GM18508 (cell line): ENCODE measurements at regions not wholly inside any gene's neighbourhood (a gene's known extent, or its start where the extent isn't known, plus 50 kb on each side); places are given as distances from the start of the nearest gene placed in this dataset.
"Not testable (repeated sequence)": the region's sequence is repeated elsewhere in the genome, so short reads cannot be mapped to it uniquely, and the experiment has no call there.

Source experiments
- ATAC-seq: cut with Tn5 transposase; IDR thresholded peaks from one replicate; pipeline ENCODE4 v1.9.1; 2021; ENCODE audit warnings: moderate number of reproducible peaks; ENCODE audit not compliant: insufficient read depth, unreplicated experiment

DNA sequence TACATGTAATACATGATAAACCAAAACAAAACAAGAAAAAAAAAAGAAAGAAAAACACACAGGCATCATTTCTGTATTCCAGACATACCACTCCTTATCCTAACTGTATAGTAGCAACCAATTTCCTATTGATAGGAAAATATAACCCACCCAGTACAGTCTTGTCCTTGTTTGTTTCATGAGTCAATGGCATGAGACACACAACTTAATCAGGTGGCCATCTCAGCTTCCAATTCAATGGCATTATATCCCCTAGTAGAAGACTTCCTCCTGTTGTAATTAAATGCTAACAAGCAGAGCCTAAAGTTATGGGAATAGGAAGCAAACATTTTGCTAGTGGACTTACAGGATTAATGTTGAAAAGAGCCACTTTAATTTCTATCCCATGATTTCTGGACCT, 121.0 kb upstream of the NOL4 start:
- ATAC-seq = no peak

DNA sequence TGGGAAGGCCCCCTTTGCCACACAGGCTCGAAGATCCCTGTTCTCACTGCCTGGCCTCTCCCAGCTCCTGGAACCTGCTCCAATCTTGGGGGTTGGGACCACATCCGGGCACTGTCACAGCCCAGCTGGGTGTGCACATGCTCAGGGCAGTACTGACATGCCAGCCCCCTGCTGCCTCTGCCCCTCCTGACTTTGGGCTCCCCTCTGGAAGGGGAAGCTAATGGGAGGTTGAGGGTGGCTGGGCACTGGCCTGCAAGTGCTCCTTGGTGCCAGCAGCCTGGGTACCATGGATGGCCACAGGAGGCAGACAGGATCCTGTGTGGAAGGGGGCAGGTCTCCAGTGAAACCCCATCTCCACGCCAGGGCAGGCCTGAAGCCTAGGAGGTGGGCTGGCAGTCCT, 126.1 kb upstream of the NOL4 start:
- ATAC-seq = no peak

DNA sequence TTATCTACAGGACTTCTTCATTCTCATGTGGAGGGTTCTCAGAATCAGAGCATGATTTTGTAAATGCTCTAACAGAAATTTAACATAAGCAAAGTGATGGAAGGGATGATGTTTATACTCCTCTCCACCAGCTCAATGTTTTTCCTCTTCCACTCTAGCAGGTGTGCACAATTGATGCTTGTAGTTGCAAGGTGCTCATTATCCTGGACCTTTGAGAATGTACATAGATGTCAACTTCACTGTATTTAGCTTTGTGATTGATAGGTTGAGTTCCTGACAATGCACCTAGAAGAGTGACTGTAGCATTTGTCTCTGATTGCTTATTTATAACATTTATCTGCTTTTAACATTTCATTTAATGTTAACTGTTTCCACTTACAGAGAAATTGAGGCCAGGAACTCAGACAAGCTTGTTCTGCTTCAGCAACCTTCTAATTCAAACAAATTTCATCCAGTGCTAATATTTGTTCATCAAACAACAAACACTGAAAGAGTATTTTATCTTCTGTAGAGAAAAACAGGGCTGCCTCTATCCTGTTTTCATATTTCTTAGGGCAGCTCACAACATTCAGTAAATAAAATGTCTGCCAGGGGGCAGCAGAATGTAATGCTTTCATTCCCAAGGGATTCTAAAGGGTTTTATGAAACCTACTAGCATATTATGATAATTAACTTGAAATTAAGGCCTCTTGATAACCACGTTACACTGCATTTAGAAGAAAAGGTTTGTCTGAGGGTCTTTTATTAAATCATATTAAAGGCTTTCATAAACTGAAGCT, 127.9 kb upstream of the NOL4 start:
- no peak for ATAC-seq

DNA sequence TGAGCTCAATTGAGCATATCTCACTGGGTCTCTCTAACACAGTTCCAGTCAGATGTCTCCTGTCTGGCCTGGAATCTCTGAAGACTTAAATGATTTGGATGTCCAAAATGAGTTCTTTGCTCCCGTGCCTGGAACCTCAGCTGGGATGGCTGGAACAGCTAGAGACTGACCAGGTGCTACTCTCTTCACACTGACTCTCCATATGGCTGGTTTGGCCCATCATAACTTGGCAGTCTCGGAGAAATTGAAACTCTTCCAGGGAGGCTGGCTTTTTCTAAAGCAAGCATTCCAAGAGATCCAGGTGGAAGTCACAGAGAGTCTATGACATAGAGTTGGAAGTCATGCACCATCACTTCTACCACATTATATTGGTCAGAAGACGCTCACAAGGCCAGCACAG, 129.6 kb upstream of the NOL4 start:
- no peak for ATAC-seq

DNA sequence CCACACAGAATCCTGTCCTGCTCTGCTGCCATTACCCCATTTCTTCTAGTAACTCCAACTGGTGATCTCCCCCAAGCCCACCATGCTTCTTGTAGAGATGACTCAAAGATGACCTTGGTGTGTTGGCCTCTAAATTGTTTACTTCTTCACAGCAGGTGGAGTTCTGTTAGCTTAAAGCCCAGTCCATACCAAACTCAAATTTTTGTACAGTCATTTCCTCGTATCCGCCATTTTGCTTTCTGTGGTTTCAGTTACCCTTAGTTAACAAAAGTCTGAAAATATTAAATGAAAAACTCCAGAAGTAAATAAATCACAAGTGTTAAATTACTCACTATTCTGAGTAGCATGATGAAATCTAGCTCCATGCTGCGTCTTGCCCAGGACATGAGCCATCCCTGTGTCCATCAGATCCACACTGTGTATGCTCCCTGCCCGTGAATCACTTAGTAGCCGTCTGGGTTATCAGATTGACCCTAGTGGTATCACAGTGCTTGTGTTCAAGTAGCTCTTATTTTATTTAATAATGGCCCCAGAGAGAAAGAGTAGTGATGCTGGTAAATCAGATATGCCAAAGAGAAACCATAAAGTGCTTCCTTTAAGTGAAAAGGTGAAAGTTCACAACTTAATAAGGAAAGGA, 133.3 kb upstream of the NOL4 start:
- ATAC-seq = no peak

DNA sequence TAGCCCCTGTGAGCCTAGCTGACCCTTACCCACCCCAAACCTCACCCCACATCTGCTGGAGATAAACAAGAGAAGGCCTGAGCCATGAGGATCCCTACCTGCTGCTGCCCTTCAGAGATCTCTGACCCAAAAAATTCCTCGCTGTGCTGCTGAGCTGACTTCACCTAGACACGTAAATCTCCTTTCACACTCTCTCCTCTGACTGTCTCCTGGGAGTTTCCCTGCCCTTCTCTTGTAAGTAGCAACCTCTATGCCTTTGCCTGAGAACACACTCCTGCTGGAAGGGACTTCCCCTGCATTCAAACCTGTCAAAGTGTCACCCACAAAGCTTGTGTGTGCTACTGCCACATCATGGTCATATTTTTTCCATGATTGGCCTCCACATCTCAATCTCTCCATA, 134.2 kb upstream of the NOL4 start:
- peak; percentile 89 for ATAC-seq

DNA sequence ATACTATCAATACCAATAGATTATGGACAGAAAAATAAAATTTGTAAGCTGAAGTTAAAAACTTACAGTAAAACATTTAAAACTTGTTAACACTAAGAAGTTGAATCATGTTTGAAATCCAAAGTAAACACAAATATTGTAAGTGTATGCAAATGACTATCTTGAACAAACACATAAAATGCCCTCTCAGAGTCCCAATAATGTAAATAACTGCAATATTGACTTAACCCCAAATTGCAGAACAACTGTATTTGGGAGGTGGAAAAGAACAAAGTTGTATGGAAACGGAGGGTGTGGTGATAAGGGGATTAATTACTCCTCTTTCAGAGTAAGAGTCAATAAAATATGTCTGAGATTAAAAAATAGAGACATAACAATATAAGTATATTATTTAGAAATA, 140.0 kb upstream of the NOL4 start:
- ATAC-seq = no peak

DNA sequence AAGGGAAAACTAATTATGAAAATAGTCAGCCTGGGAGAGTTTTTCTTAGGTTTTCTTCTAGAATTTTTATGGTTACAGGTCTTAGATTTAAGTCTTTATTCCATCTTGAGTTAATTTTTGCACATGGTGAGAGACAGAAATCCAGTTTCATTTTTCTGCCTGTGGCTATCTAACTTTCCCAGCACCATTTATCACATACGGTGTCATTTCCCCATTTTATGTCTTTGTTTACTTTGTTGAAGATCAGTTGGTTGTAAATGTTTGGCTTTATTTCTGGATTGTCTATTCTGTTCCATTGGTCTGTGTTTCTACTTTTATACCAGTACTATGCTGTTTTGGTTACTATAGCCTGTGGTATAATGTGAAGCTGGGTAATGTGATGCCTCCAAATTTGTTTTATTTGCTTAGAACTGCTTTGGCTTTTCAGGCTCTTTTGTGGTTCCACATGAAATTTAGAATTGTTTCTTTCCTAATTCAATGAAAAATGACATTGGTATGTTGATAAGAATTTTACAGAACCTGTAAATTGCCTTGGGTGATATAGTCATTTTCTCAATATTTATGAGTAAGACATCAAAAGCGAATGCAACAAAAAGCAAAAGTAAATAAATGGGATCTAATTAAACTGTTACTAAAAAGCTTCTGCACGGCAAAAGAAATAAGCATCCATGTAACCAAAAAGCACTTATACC, 146.1 kb upstream of the NOL4 start:
- ATAC-seq = no peak

DNA sequence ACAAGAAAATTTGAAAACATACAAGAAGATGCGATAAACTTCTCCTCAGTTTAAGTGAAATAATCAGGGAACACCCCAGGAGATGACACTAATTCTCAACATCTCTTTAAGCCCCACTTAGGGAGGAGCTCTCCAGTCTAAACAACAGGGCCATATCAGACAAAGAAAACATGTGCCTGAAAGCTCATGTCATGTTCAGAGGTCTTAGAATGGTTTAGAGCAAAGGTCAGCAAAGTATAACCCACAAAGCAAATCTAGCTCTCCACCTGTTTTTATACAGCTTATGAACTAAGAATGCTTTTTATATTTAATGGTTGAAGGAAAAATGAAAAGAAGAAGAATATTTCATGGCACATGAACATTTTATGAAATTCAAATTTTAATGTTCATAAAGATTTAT, 155.6 kb upstream of the NOL4 start:
- no peak for ATAC-seq

DNA sequence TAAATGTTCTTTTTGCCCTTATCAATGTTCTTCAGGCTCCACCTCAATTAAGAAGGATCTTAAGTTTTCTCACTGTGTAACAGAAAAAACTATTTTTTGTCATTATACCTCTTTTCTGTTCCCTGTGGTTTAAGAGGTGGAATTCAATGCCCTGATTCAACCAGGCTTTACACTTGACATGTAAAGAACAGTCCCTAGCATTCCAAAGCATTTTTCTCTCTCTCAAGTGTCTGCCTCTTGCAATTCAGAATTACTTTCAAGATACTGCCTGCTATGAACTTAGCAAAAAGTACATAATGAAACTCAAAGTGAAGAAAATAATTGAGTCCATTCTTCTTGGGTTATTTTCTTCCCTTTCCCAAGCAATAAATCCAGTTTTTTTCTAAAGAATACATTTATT, 160.6 kb upstream of the NOL4 start:
- ATAC-seq = no peak

DNA sequence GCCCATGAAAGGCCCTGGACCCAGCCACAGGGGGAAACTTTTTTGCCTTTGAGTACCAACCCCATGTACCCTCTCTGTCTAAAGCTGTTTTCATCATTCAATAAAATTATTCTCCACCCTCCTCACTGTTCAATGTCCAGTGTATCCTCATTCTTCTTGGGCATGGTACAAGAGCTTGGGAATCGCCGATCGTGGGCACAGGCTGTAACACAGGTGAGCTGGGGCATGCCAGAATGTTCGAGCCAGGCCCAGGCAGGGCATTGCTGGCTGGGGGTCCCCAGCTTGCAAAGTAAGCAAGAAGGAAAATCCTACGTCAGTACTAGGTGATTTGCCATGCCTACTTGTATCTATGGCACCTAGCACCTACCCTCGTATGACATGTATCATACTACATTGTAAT, 162.1 kb upstream of the NOL4 start:
- no peak for ATAC-seq

DNA sequence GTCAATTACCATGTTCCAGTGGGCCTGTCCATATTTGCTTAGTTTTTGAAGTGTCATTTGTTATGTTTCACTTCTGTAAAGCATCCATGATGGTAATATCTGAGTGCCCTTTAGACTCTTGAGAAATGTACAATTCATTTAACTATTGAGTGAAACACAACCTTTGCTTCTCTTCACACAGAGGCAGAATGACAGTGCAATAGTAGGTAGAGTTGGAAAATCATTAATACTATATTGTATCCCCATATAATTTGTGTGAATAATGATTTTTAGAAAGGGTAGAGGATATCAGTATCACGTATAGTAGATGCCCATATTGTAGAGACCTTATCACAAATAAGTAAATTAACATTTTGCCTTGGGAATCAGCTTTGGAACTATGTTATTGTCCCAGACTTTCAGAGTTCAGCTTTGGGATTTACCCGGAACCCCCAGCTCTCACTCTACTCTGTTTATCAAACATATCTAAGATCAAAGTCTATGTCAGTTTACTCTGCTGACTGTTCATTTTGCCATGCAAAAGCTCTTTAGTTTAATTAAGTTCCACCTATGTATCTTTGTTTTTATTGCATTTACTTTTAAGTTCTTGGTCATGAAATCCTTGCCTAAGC, 172.7 kb upstream of the NOL4 start:
- ATAC-seq = no peak

DNA sequence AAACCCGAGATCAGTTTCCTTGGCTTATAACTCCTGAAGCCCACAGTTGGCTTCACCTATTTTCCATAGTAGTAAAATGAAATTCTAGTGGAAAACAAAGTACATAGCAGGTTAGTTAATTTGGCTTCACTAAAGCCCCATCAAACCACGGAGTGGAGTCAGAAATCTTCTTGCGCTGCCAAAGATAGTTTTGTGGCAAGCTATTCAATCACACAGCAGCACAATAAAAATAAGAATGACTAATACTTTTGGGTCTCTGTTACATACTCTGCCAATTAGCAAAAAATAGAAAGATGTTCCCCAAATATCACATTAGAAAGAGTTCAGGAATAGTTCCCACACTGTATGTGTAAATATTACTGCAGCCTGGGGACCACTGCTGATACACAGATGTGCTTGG, 175.2 kb upstream of the NOL4 start:
- no peak for ATAC-seq

DNA sequence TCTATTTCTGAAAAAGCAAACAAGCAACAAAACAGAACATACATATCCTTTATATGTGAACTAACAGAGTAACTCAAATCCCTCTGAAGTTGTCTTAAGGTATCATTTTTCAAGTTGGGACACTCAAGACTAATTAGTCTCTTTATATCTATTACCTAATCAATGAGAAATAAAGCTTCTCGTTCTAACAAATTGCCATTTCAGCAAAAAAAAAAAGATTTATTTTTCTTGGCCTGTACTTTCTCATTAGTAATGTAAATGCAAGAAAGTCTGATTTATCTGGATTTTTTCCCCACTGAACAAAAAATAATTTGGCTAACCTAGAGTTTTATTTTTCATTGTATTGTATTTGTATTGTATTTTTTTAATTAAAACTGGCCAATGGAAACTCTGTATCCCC, 176.1 kb upstream of the NOL4 start:
- ATAC-seq = no peak

DNA sequence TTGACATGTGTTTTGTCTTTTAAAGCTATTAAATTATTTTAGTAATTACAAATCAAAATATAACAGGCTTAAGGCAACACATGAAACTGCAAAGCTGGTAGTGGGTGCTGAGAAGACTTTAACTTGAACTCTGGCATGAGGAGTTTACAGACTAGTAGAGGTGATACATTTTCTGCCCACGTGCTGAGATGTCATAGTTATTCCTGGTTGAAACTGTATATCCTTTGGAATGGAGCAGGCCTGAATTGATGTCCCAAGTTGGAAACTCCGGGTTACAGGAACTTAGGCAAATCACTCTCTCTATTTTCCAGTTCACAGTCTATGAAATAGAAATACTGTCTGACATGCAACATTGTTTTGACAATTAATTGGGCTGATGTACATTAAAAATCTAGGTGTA, 177.1 kb upstream of the NOL4 start:
- ATAC-seq = no peak

DNA sequence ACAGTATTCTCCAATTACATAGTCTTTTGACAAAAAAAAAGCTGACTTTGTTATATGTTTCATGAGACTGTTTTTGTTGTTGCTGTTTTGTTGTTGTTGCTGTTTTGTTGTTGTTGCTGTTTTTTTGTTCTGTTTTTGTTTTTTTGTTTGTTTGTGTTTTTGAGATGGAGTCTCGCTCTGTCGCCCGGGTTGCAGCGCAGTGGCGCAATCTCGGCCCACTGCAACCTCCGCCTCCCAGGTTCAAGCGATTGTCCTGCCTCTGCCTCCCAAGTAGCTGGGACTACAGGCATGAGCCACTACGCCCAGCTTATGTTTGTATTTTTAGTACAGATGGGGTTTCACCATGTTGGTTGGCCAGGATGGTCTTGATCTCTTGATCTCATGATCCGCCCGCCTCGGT, 182.8 kb upstream of the NOL4 start:
- ATAC-seq = not testable (repeated sequence)

DNA sequence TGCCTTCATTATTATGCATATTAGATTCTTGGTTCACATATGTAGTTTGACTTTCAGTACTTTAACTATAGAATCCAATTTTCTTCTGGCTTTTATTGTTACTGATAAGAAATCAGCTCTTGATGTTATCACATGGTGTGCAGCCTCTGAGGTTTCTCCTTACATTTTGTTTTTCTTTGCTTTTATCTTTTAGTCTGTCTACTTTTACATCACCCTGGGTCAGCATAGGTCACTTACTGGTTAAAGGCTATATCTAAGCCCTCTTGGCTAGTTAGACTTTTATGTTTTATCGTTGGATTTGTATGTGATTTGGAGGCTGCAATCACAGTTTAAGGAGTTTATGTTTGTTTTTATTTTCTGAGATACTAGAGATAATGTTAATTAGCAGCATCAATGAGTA, 187.2 kb upstream of the NOL4 start:
- no peak for ATAC-seq

DNA sequence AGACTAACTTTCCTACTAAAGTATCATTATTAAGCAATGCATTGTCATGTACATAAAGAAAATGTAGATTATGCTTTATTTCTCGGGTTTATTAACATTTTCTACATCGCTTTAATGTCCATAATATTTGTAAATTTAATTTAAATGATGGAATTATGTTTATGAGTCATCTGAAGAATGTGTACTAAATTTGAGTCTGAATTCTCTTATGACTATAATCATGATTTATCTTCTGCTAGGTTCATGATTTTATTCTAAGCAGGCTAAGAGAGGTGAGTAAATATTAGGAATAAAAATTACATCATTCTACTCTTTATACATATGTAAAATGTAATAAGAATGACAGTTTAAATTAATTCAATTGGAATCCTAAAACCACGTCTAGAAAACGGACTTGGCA, 206.3 kb upstream of the NOL4 start:
- ATAC-seq = no peak

DNA sequence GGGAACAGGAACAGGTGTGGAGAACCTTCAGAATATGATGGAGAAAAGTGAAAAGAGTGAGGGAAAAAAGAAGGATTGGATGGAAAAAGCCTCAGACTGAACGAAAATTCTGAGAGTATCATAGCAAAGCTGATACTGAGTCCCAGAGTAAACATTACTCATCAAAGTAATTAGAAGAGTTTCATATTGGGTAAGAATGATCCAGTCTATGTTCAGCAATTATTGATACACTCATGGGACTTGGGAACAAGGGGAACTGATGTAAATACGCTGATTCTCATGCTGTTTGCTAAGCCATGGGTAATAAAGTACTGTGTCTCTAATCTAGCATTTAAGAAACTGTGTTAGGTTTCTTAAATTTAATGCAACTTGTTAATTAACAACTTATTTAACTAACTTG, 219.9 kb upstream of the NOL4 start:
- no peak for ATAC-seq

DNA sequence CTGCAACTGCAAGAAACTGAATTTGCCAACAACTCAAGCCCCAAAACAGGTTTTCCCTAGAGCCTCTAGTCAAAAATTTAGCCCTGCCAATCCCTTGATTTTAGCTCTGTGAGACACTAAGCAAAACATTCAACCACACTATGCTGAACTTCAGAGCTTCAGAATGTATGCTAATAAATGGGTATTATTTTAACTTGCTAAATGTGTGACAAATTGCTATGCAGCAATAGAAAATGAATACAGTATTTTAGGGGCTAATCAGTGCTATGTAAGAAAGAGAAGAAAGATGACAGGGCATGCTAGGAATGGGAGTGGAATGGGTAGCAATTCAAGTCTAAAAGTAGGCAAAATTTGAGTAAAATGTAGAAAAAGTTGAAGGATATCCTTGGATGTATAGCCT, 223.9 kb upstream of the NOL4 start:
- no peak for ATAC-seq

DNA sequence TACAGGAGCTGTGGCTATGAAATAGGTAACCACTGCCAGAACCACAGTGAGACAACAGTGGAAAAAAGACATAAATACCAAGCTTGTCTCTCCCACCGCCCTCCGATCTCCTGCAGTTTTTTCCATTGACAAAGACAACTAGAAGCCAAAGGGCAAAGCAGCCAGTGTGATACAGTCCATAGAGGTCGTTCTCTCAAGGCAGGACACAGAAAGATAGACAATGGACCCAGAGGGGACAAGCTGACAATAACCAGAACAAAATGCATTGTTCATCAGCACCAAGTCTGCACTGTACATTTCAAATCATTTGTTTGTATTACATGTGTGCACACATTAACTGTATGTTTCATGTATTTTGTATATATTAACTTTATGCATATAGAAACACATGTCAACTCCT, 233.0 kb upstream of the NOL4 start:
- ATAC-seq = no peak
